ENCODE measurements at regions not wholly inside any gene's neighbourhood (a gene's known extent, or its start where the extent isn't known, plus 50 kb on each side); places are given as distances from the start of the nearest gene placed in this dataset.

DNA sequence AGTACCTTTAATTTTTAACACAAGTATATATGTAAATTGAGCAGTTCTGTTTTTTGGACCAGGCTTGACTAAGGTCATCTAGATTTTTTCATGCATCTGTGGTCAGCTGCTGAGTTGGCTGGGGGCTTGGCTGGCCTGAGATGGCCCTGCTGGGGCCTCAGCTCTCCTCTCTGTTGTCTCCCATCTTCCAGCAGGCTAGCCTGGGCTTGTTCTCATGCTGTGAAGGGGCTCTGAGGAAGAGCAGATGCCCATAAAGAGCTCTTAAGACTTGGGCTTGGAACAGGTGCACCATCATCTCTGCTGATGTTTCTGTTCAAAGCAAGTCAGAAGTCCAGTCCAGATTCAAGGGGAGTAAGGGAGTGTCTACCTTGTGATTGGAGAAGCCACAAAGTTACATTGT, 51.2 kb upstream of the TNR start:
- TF ChIP-seq POLR2A (IDR thresholded peaks at IDR 0.05): no peak
- TF ChIP-seq, protein P1, sequence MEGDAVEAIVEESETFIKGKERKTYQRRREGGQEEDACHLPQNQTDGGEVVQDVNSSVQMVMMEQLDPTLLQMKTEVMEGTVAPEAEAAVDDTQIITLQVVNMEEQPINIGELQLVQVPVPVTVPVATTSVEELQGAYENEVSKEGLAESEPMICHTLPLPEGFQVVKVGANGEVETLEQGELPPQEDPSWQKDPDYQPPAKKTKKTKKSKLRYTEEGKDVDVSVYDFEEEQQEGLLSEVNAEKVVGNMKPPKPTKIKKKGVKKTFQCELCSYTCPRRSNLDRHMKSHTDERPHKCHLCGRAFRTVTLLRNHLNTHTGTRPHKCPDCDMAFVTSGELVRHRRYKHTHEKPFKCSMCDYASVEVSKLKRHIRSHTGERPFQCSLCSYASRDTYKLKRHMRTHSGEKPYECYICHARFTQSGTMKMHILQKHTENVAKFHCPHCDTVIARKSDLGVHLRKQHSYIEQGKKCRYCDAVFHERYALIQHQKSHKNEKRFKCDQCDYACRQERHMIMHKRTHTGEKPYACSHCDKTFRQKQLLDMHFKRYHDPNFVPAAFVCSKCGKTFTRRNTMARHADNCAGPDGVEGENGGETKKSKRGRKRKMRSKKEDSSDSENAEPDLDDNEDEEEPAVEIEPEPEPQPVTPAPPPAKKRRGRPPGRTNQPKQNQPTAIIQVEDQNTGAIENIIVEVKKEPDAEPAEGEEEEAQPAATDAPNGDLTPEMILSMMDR (IDR thresholded peaks at IDR 0.05): no peak
